Ishikawa (cell line): ENCODE measurements at regions not wholly inside any gene's neighbourhood (a gene's known extent, or its start where the extent isn't known, plus 50 kb on each side); places are given as distances from the start of the nearest gene placed in this dataset.

Experiments
- CEBPB ChIP-seq: IDR thresholded peaks from 2 replicates; pipeline ENCODE4 v1.6.1; 2012
- CREB1 ChIP-seq: IDR thresholded peaks from 2 replicates; pipeline ENCODE4 v1.6.1; 2012; ENCODE audit warnings: low read depth
- EGR1 ChIP-seq: IDR thresholded peaks from 2 replicates; pipeline ENCODE4 v1.6.1; 2012
- EP300 ChIP-seq: IDR thresholded peaks from 2 replicates; pipeline ENCODE4 v1.6.1; 2012; ENCODE audit warnings: borderline replicate concordance
- FOXM1 ChIP-seq: IDR thresholded peaks from 2 replicates; pipeline ENCODE4 v1.6.1; 2012; ENCODE audit warnings: low read depth, borderline replicate concordance
- MAX ChIP-seq: IDR thresholded peaks from 2 replicates; pipeline ENCODE4 v1.6.1; 2012
- NFIC ChIP-seq: IDR thresholded peaks from 2 replicates; pipeline ENCODE4 v1.6.1; 2012
- RAD21 ChIP-seq: IDR thresholded peaks from 2 replicates; pipeline ENCODE4 v1.6.1; 2012; ENCODE audit warnings: low read depth
- TEAD4 ChIP-seq: IDR thresholded peaks from 2 replicates; pipeline ENCODE4 v1.6.1; 2012
- USF1 ChIP-seq: IDR thresholded peaks from 2 replicates; pipeline ENCODE4 v1.6.1; 2012

- no peak for TF ChIP-seq EP300
- TF ChIP-seq MAX, result no peak
- TF ChIP-seq CREB1, result no peak
- TF ChIP-seq USF1, result no peak
- TF ChIP-seq TEAD4, result no peak
- no peak for TF ChIP-seq EGR1
- no peak for TF ChIP-seq NFIC
- TF ChIP-seq RAD21, result no peak
- TF ChIP-seq FOXM1, result no peak
- TF ChIP-seq CEBPB, result no peak
Measured at GRCh38 chrX:45598861-45599260, 398.2 kb upstream of the DIPK2B start.
